ENCODE measurements at regions not wholly inside any gene's neighbourhood (a gene's known extent, or its start where the extent isn't known, plus 50 kb on each side); places are given as distances from the start of the nearest gene placed in this dataset.
"Not testable (repeated sequence)": the region's sequence is repeated elsewhere in the genome, so short reads cannot be mapped to it uniquely, and the experiment has no call there.

- DNase-seq (ENCODE audit: low read depth, low spot score), result no peak
Measured at GRCh38 chr13:65722506-65722905, 1507.6 kb downstream of the PCDH9 start.

GRCh38 chr13:65719831-65720230 lies 1510.3 kb downstream of the PCDH9 start:
- no peak for DNase-seq (ENCODE audit: low read depth, low spot score)

- no peak for DNase-seq (ENCODE audit: low read depth, low spot score)
Measured at GRCh38 chr13:65710514-65710913, 1519.6 kb downstream of the PCDH9 start.

GRCh38 chr13:65697843-65698242 lies 1532.3 kb downstream of the PCDH9 start:
- no peak for DNase-seq (ENCODE audit: low read depth, low spot score)

GRCh38 chr13:65679240-65679639 lies 1550.9 kb downstream of the PCDH9 start:
- peak; percentile 6 for DNase-seq (ENCODE audit: low read depth, low spot score)

GRCh38 chr13:65677906-65678305 lies 1552.2 kb downstream of the PCDH9 start:
- no peak for DNase-seq (ENCODE audit: low read depth, low spot score)

GRCh38 chr13:65675383-65675782 lies 1554.8 kb downstream of the PCDH9 start:
- not testable (repeated sequence) for DNase-seq (ENCODE audit: low read depth, low spot score)

GRCh38 chr13:65670014-65670625 lies 1560.0 kb downstream of the PCDH9 start:
- no peak for DNase-seq (ENCODE audit: low read depth, low spot score)

- no peak for DNase-seq (ENCODE audit: low read depth, low spot score)
Measured at GRCh38 chr13:65660731-65661130, 1569.4 kb downstream of the PCDH9 start.

- no peak for DNase-seq (ENCODE audit: low read depth, low spot score)
Measured at GRCh38 chr13:65656740-65657329, 1573.3 kb downstream of the PCDH9 start.

GRCh38 chr13:65653613-65654012 lies 1576.5 kb downstream of the PCDH9 start:
- DNase-seq (ENCODE audit: low read depth, low spot score), result no peak

- no peak for DNase-seq (ENCODE audit: low read depth, low spot score)
Measured at GRCh38 chr13:65650321-65650720, 1579.8 kb downstream of the PCDH9 start.

- no peak for DNase-seq (ENCODE audit: low read depth, low spot score)
Measured at GRCh38 chr13:65642996-65643395, 1587.1 kb downstream of the PCDH9 start.

- no peak for DNase-seq (ENCODE audit: low read depth, low spot score)
Measured at GRCh38 chr13:65642301-65642700, 1587.8 kb downstream of the PCDH9 start.

GRCh38 chr13:65638572-65639168 lies 1591.5 kb downstream of the PCDH9 start:
- peak; percentile 26 for DNase-seq (ENCODE audit: low read depth, low spot score)

- no peak for DNase-seq (ENCODE audit: low read depth, low spot score)
Measured at GRCh38 chr13:65633806-65634205, 1596.3 kb downstream of the PCDH9 start.

GRCh38 chr13:65631078-65631477 lies 1599.1 kb downstream of the PCDH9 start:
- peak; percentile 7 for DNase-seq (ENCODE audit: low read depth, low spot score)

- no peak for DNase-seq (ENCODE audit: low read depth, low spot score)
Measured at GRCh38 chr13:65629926-65630325, 1600.2 kb downstream of the PCDH9 start.

GRCh38 chr13:65623148-65623547 lies 1607.0 kb downstream of the PCDH9 start:
- DNase-seq (ENCODE audit: low read depth, low spot score), result no peak

- DNase-seq (ENCODE audit: low read depth, low spot score), result no peak
Measured at GRCh38 chr13:65615506-65615905, 1614.6 kb downstream of the PCDH9 start.

GRCh38 chr13:65613004-65613403 lies 1617.1 kb downstream of the PCDH9 start:
- no peak for DNase-seq (ENCODE audit: low read depth, low spot score)

- no peak for DNase-seq (ENCODE audit: low read depth, low spot score)
Measured at GRCh38 chr13:65609350-65609749, 1620.8 kb downstream of the PCDH9 start.

GRCh38 chr13:65606622-65607021 lies 1623.5 kb downstream of the PCDH9 start:
- DNase-seq (ENCODE audit: low read depth, low spot score), result no peak

All from smooth muscle cell of the brain vasculature (primary cell).